Lung (tissue), 11 donors: ENCODE measurements at regions not wholly inside any gene's neighbourhood (a gene's known extent, or its start where the extent isn't known, plus 50 kb on each side); places are given as distances from the start of the nearest gene placed in this dataset.

ENCODE experiments used
- ATAC-seq: fragments of 200-7000 bp; cut with Tn5 transposase; one replicate; pipeline ENCODE4 v1.9.1; 2020; ENCODE audit warnings: moderate number of reproducible peaks; ENCODE audit not compliant: insufficient read depth, low FRiP score
- DNase-seq, 3 donors: peaks; one replicate each; pipeline ENCODE4 v3.0.0-alpha.2; 2013 to 2017
- H3K27ac ChIP-seq, 2 donors: one replicate each; pipeline ENCODE4 v1.5.1; 2013; ENCODE audit warnings: mild to moderate bottlenecking in 2 of 2, moderate library complexity in 2 of 2, control low read depth in 1 of 2, inconsistent platforms in 1 of 2, low read depth in 1 of 2, low read length in 1 of 2
- H3K27me3 ChIP-seq, 3 donors: one replicate each; pipeline ENCODE4 v1.5.1; 2013; ENCODE audit warnings: low read length in 2 of 3; ENCODE audit not compliant: control insufficient read depth in 3 of 3, insufficient read depth in 3 of 3
- H3K36me3 ChIP-seq, 4 donors: one replicate each; pipeline ENCODE4 v1.5.1; 2013; ENCODE audit warnings: low read length in 4 of 4, mild to moderate bottlenecking in 1 of 4, moderate library complexity in 1 of 4; ENCODE audit not compliant: control insufficient read depth in 4 of 4, insufficient read depth in 4 of 4
- H3K4me1 ChIP-seq, 5 donors: one replicate each; pipeline ENCODE4 v1.5.1; 2013; ENCODE audit warnings: low read length in 5 of 5, mild to moderate bottlenecking in 2 of 5, moderate library complexity in 1 of 5; ENCODE audit not compliant: control insufficient read depth in 5 of 5, insufficient read depth in 5 of 5
- H3K4me3 ChIP-seq: one replicate; pipeline ENCODE4 v1.5.1; 2013; ENCODE audit warnings: mild to moderate bottlenecking, control low read depth, moderate library complexity
- H3K9ac ChIP-seq, 2 donors: one replicate each; pipeline ENCODE4 v1.5.1; 2013; ENCODE audit warnings: low read length in 2 of 2, control low read depth in 1 of 2; ENCODE audit not compliant: insufficient read depth in 1 of 2
- H3K9me3 ChIP-seq, 4 donors: one replicate each; pipeline ENCODE4 v1.5.1; 2013; ENCODE audit warnings: low read length in 3 of 4, mild to moderate bottlenecking in 1 of 4, moderate library complexity in 1 of 4; ENCODE audit not compliant: control insufficient read depth in 4 of 4, insufficient read depth in 3 of 4
- WGBS, 2 donors: extraction: QIAGEN DNeasy Blood & Tissue Kit; methylation state at CpG; one replicate each; pipeline ENCODE4 v1.1.7; 2013; 5-methylcytosine and 5-hydroxymethylcytosine counted together
- TF ChIP-seq, protein P1 (sequence below): IDR thresholded peaks from 2 replicates; pipeline ENCODE4 v1.5.1; 2012; ENCODE audit warnings: mild to moderate bottlenecking; ENCODE audit errors: control extremely low read depth, extremely low read depth
- donor health status: control.
- donor health status: control.
- donor health status: Bipolar disorder and iron deficiency.
- donor health status: healthy.
- donor health status: DM: yes; HTN: yes; CAD: no.

DNA sequence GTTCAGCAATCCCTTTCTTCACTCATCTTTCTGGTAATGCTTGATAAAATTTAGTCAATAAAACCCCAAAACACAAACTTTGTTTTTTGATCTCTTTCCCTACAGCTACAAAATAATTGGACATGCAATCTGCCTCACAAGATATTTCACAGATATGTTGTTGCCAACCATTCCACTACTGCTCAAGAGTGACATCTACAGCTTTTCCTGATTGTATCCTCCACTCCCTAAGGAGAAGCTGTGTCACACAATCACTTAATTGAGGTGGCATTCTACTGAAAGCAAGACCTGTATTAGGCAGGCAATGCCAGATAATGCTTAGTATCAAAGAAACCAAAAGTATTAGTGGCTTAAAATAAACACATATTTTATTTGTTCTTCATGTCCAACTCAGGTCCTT is 1646.2 kb upstream of the SPRY2 start:
- H3K27ac ChIP-seq: no peak overlapping the region
- H3K4me1 ChIP-seq: no peaks in the 10 kb centered on the region
- DNase-seq (no peak), ATAC-seq (no peak)
- H3K4me3 ChIP-seq: no peak overlapping the region
- no peaks in the 10 kb centered on the region for H3K9me3 ChIP-seq
- H3K36me3 ChIP-seq: no peaks in the 10 kb centered on the region
- TF ChIP-seq, protein P1, sequence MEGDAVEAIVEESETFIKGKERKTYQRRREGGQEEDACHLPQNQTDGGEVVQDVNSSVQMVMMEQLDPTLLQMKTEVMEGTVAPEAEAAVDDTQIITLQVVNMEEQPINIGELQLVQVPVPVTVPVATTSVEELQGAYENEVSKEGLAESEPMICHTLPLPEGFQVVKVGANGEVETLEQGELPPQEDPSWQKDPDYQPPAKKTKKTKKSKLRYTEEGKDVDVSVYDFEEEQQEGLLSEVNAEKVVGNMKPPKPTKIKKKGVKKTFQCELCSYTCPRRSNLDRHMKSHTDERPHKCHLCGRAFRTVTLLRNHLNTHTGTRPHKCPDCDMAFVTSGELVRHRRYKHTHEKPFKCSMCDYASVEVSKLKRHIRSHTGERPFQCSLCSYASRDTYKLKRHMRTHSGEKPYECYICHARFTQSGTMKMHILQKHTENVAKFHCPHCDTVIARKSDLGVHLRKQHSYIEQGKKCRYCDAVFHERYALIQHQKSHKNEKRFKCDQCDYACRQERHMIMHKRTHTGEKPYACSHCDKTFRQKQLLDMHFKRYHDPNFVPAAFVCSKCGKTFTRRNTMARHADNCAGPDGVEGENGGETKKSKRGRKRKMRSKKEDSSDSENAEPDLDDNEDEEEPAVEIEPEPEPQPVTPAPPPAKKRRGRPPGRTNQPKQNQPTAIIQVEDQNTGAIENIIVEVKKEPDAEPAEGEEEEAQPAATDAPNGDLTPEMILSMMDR: no peak
- no peak overlapping the region for H3K9ac ChIP-seq
- H3K27me3 ChIP-seq: no peaks in the 10 kb centered on the region

DNA sequence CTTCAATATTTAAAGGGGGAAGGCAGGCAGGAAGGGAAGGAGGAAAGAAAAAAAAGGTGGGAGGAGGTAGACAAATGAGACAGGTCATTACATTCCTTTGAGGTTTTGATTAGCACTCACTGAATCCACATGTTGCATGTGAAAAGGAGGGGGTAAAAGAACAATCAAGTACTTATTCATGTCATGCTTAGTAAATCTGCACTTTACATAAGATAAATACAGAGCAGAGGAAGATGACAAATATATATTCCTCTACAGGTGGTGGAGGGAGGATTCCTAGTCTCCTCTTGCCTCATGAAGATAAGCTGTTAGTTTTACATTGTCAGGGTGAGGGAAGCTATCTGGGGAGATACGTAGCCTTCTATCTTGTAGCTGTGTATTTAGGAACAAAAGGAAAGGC is 1645.4 kb upstream of the SPRY2 start:
- Histone ChIP-seq H3K27ac (no peak overlapping the region), H3K4me3 (no peak overlapping the region), H3K4me1 (no peaks in the 10 kb centered on the region), H3K9me3 (no peaks in the 10 kb centered on the region), H3K27me3 (no peaks in the 10 kb centered on the region), H3K36me3 (no peaks in the 10 kb centered on the region), H3K9ac (no peak overlapping the region)
- TF ChIP-seq, protein P1: no peak
- no peak for ATAC-seq
- DNase-seq: no peak
- 78 to 83% methylated on average over 1 of the region's 1 CpG for WGBS, 2 donors

DNA sequence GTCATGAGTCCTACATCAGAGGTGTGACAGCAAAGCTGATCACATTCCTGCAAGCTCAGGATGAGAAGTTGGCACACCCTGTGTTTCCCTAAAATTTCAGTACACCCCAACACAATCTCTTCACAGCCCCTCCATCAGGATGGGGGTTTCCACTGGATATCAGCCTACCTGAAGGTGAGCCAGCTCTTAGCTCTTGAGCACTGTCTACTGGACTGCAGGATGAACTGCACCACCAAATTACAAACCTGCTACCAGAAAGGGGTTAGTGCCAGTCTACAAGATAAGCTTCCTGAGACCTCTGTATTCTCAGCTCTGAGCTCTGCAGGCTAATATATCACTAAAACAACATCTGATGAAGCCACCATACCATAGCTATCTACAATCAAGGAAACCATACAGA is 1616.2 kb upstream of the SPRY2 start:
- ATAC-seq: no peak
- no peak overlapping the region for H3K9ac ChIP-seq
- DNase-seq: no peak
- no peak overlapping the region for H3K4me3 ChIP-seq
- no peaks in the 10 kb centered on the region for H3K36me3 ChIP-seq
- H3K4me1 ChIP-seq: no peaks in the 10 kb centered on the region
- no peak overlapping the region for H3K27ac ChIP-seq
- H3K27me3 ChIP-seq: no peaks in the 10 kb centered on the region
- TF ChIP-seq, protein P1: no peak
- H3K9me3 ChIP-seq: peaks cover 0 to 4% (median 2%) of the 10 kb centered on the region in 4 donors

DNA sequence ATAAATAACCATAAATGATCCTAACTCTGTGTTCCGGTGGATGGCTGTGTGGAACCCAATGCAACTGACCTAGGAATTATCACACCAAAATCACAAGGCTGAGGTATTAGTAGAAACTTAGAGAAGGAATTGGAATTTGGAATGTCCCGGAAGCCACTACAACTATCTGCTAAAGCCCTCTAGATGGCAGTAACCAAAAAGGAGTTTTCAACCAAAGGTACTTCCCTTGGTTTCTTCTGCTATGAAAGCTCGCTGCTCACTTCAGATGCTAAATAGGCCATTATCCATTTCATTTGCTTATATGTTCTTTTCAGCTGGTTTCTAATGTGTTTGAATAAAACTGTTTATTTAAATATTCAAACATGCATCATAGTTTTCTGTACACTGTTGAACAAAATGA is 1589.1 kb upstream of the SPRY2 start:
- no peak overlapping the region for H3K4me3 ChIP-seq
- no peak overlapping the region for H3K27ac ChIP-seq
- DNase-seq (peak in 2 of 3 donors; percentile 39 to 61), ATAC-seq (no peak)
- H3K9me3 ChIP-seq: no peaks in the 10 kb centered on the region
- no peaks in the 10 kb centered on the region for H3K27me3 ChIP-seq
- WGBS, 2 donors: 39 to 47% methylated on average over 3 of the region's 3 CpGs
- no peak overlapping the region for H3K9ac ChIP-seq
- H3K4me1 ChIP-seq: no peaks in the 10 kb centered on the region
- TF ChIP-seq, protein P1: no peak
- H3K36me3 ChIP-seq: no peaks in the 10 kb centered on the region
